Right lobe of liver (tissue), 4 donors: ENCODE measurements at regions not wholly inside any gene's neighbourhood (a gene's known extent, or its start where the extent isn't known, plus 50 kb on each side); places are given as distances from the start of the nearest gene placed in this dataset.

Experiments used
- CTCF ChIP-seq, 4 donors: fragments of 200-600 bp in 3 of 4; fragments of 450-650 bp in 1 of 4; IDR thresholded peaks; one replicate each; pipeline versions ENCODE4 v1.5.1 to v1.8.0; 2016 to 2022; ENCODE audit warnings: antibody characterized with exemption in 4 of 4, mild to moderate bottlenecking in 2 of 4
- POLR2A ChIP-seq: fragments of 450-650 bp; IDR thresholded peaks from one replicate; pipeline ENCODE4 v1.6.1; 2017; ENCODE audit warnings: antibody characterized with exemption, mild to moderate bottlenecking
- donor health status: DM: no; HTN: no; CAD: no.
- donor health status: DM: no; HTN: no; CAD: no.
- donor health status: DM: no; HTN: yes; CAD: no.

GRCh38 chr15:92268900-92269299 is 124.8 kb upstream of the ST8SIA2 start:
- TF ChIP-seq CTCF (IDR thresholded peaks at IDR 0.05) (no peak), POLR2A (no peak)
